NOMO-1 treated with dmso at 0.1 percent for 144 hours (cell line): ENCODE measurements at regions not wholly inside any gene's neighbourhood (a gene's known extent, or its start where the extent isn't known, plus 50 kb on each side); places are given as distances from the start of the nearest gene placed in this dataset.
"Not testable (repeated sequence)": the region's sequence is repeated elsewhere in the genome, so short reads cannot be mapped to it uniquely, and the experiment has no call there.

Experiments used
- DNase-seq: peaks from one replicate; lab custom pipeline; 2025; ENCODE audit not compliant: unreplicated experiment; lab: John Stamatoyannopoulos, UW

DNA sequence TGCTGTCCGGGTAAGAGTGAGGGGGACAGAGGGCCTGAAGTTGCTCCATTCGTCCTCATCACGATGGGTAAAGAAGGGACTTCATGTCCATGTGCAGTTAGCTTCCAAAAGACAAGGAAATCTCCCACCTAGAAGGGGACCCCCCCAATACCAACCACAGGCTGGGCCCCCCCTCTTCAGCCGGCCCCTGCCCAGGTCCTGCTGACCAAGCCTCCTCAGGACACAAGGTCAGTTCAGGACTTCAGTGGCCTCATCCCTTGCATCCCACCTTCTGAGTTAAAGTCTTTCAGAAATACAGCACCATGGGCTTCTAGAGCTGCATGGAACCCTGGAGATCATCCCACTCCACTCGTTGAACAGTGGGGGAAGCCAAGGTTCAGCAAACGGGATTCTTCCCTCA, 115.4 kb upstream of the ERG start:
- no peak for DNase-seq

DNA sequence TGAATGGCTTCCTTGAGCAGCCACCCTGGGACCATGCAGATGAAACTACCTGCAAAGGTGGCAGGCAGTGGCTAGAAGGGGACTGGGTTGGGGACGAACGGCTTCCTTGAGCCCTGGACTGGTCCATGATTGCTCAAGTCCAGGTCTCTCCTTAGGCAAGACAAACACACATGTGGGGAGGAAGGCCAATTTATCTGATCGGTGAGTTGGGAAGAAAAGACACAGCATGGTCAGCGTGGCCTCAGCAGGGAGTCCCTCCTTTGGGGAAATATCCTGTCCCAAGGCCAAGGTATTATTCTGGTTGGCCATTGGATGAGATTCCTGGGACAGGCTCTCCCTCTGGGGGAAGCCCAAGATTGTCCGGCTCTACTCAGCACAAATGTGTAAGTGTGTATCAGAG, 116.3 kb upstream of the ERG start:
- no peak for DNase-seq

DNA sequence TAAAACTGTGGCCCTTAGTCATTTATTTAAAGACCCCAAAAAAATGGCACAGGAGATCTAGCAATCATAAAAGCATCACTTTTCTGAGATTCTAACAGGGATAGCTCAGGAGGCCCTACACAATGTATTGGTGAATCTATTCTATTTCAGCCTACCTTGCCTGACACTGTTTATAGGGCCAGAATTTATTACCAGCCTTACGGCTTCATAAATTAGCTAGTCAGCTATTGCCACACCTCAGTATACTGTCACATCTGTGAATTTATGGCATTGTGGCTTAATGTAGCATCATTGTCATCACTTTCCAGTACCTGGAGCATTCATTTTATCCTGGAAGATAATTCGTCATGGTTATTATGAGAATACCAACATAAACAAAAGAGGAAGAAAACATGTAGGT, 121.2 kb upstream of the ERG start:
- DNase-seq, result no peak

GRCh38 chr21:38619992-38620479, 121.8 kb upstream of the ERG start:
- DNase-seq, result no peak

GRCh38 chr21:38621132-38621531, 122.9 kb upstream of the ERG start:
- DNase-seq, result no peak

- no peak for DNase-seq
Observed at GRCh38 chr21:38622081-38622826, 124.0 kb upstream of the ERG start.

DNA sequence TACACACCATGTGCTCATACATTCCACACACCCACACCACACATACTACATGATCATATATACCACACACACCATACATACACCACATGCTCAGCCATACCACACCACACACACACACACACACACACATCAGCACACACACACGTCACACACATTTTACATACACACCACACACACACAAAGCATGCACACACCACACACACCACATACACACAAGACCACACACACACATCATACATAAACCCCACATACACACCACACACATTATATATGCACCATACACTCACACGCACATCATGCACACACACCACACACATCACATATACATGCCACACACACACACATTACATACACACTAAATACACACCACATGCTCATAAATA, 124.5 kb upstream of the ERG start:
- no peak for DNase-seq

GRCh38 chr21:38623552-38623951, 125.3 kb upstream of the ERG start:
- DNase-seq, result no peak

DNA sequence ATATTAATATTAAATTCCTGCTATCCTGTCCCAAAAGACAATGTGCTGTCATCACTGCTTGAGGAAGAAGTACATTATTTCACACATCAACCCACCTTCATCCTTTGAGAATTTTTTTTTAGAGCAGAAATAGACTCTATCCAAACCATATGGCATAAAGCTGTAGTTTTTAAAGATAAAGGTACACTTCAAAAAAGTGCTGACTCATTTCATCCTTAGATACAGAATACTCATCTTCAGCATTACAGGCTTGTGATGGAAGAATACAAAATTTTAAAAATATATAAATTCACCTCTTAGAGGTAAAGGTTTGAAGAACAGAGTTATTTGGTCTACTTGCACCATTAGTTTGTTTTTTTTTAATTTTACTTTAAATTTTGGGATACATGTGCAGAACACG, 126.7 kb upstream of the ERG start:
- no peak for DNase-seq

DNA sequence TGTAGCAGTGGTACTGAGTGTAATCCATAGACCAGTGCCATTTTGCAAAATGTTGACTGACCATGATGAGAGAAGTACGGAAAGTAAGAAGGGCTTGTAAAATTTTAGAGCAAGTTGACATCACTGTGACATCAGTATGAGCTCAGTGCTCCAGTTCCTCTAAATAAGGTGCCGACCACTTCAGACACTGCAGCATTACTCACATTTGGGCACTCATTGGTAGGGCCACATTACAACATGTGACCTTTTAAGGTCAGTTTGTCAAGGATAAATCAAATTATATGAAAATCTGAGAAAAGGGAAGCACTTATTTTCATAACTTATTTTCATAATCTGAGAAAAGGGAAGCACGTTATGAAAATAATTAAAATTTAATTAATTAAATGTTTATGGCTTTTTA, 128.0 kb upstream of the ERG start:
- DNase-seq, result no peak

GRCh38 chr21:38628349-38628748, 130.1 kb upstream of the ERG start:
- no peak for DNase-seq

- DNase-seq, result no peak
Observed at GRCh38 chr21:38631206-38631605, 132.9 kb upstream of the ERG start.

- no peak for DNase-seq
Observed at GRCh38 chr21:38631676-38632075, 133.4 kb upstream of the ERG start.

DNA sequence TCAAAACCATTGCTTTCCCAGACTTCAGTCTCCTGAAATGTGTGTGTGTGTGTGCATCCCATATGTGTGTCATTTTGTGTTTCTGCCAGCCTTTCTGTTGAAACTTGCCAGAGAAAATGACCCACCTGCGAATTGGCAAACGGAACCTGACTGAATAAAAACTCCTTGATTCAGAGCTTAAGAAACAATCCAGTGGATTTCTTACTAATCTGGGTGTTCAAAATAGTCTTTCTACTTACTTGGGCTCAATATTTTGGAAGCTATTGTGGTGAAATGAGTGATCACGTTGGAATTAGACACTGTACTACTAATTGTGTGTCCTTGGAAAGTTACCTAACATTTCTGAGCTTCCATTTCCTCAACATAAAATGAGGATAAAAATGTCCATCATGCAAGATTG, 138.9 kb upstream of the ERG start:
- DNase-seq, result no peak

GRCh38 chr21:38639571-38640354, 141.5 kb upstream of the ERG start:
- peak; percentile 40 for DNase-seq

DNA sequence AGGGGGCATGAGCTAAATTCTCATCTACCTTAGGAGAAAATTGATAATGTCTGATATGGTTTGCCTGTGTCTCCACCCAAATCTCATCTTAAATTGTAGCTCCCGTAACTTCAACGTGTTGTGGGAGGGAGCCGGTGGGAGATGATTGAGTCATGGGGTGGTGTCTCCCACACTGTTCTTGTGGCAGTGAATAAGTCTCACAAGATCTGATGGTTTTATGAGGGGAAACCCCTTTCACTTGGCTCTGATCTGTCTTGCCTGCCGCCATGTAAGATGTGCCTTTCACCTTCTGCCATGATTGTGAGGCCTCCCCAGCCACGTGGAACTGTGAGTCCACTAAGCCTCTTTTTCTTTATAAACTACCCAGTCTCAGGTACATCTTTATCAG, 142.1 kb upstream of the ERG start:
- DNase-seq, result not testable (repeated sequence)

- DNase-seq, result no peak
Observed at GRCh38 chr21:38643404-38644023, 145.2 kb upstream of the ERG start.

DNA sequence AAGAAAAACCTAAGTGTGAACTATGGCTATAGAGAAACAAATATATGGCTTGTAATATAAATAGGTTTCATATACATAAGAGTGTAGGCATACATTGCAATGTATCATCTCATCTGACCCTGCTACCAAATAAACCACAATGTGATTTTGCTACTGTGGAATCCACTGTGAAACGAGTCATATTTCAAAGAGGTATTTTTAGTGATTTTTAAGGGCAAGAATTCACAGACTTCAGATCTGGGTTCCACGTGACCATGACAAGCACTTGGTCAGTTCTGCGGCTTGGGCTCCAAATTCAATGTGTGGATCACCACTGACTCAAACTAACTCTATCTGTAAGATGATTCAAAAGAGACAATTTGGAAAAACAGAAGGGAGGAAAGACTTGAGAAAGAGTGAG, 147.0 kb upstream of the ERG start:
- DNase-seq, result no peak

DNA sequence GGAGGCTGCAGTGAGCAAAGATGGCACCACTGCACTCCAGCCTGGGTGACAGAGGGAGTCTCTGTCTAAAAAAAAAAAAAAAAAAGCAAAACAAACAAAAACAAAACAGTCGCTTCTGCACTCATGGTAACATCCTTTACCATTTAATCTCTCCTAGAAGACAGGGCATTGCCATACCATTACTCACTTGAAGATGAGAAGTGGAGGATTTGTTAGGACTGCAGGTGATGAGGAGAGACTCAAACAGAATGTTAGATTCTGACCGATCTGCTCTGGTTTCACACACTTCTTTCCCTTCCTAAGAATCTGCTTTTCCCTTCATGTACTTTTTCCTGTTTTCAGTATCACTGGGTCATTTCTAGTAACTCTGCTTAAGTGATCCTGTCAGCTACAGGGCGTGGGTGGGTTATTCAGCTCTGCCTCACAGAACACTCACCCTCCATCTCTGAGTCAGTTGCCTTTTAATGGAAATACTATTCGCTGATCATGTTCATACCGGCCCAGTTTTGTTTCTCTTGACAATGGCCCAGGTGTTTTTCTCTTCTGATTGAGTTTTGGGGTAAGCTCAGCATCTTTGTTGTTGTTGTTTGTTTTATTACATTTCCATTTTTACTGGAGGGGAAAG, 148.0 kb upstream of the ERG start:
- no peak for DNase-seq

- no peak for DNase-seq
Observed at GRCh38 chr21:38649120-38649519, 150.8 kb upstream of the ERG start.

- DNase-seq, result no peak
Observed at GRCh38 chr21:38651570-38651969, 153.3 kb upstream of the ERG start.

DNA sequence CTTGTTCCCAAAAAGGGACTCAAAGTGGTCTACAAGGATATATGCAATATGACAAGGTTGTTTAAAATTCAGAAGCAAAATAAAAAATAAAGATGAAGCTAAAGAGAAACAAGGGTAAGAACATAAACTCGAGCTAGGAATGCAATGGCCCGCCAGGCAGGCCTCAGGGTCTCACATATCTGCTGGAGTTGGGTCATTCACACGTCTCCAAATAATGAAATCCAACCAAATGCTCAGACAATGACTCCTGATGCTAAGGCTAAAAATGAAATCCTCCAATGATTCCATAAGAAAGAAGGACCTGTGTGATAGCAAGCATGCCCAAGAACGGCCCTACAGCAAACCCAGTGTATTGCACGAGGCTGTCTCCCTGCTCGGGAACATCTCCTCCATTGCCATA, 153.3 kb upstream of the ETS2 start:
- DNase-seq, result no peak
